ENCODE measurements at regions not wholly inside any gene's neighbourhood (a gene's known extent, or its start where the extent isn't known, plus 50 kb on each side); places are given as distances from the start of the nearest gene placed in this dataset.
"Not testable (repeated sequence)": the region's sequence is repeated elsewhere in the genome, so short reads cannot be mapped to it uniquely, and the experiment has no call there.

- no peak for DNase-seq
Observed at GRCh38 chr1:173344034-173344743, 132.9 kb upstream of the PRDX6 start.

GRCh38 chr1:173347282-173347818 lies 129.8 kb upstream of the PRDX6 start:
- no peak for DNase-seq

GRCh38 chr1:173352635-173353034 lies 124.5 kb upstream of the PRDX6 start:
- DNase-seq = not testable (repeated sequence)

GRCh38 chr1:173353350-173353749 lies 123.8 kb upstream of the PRDX6 start:
- no peak for DNase-seq

- no peak for DNase-seq
Observed at GRCh38 chr1:173354937-173355280, 122.2 kb upstream of the PRDX6 start.

GRCh38 chr1:173355281-173356031 lies 121.7 kb upstream of the PRDX6 start:
- DNase-seq = no peak

- DNase-seq = no peak
Observed at GRCh38 chr1:173356191-173356762, 120.9 kb upstream of the PRDX6 start.

GRCh38 chr1:173360487-173361063 lies 116.6 kb upstream of the PRDX6 start:
- no peak for DNase-seq

GRCh38 chr1:173362543-173362942 lies 114.6 kb upstream of the PRDX6 start:
- DNase-seq = no peak

GRCh38 chr1:173364827-173365226 lies 112.3 kb upstream of the PRDX6 start:
- DNase-seq = no peak

- no peak for DNase-seq
Observed at GRCh38 chr1:173365341-173365740, 111.8 kb upstream of the PRDX6 start.

- no peak for DNase-seq
Observed at GRCh38 chr1:173367136-173367535, 110.0 kb upstream of the PRDX6 start.

GRCh38 chr1:173370586-173370985 lies 106.5 kb upstream of the PRDX6 start:
- DNase-seq = not testable (repeated sequence)

- DNase-seq = not testable (repeated sequence)
Observed at GRCh38 chr1:173376065-173376464, 101.1 kb upstream of the PRDX6 start.

GRCh38 chr1:173377266-173377665 lies 99.9 kb upstream of the PRDX6 start:
- DNase-seq = no peak

- DNase-seq = no peak
Observed at GRCh38 chr1:173383351-173383750, 93.8 kb upstream of the PRDX6 start.

GRCh38 chr1:173388352-173388751 lies 88.8 kb upstream of the PRDX6 start:
- no peak for DNase-seq

- no peak for DNase-seq
Observed at GRCh38 chr1:173392895-173393658, 84.1 kb upstream of the PRDX6 start.

GRCh38 chr1:173393659-173394000 lies 83.5 kb upstream of the PRDX6 start:
- no peak for DNase-seq

GRCh38 chr1:173394813-173395212 lies 82.3 kb upstream of the PRDX6 start:
- not testable (repeated sequence) for DNase-seq

GRCh38 chr1:173395762-173396161 lies 81.4 kb upstream of the PRDX6 start:
- no peak for DNase-seq

- DNase-seq = no peak
Observed at GRCh38 chr1:173400387-173400995, 76.6 kb upstream of the PRDX6 start.
